ENCODE measurements at regions not wholly inside any gene's neighbourhood (a gene's known extent, or its start where the extent isn't known, plus 50 kb on each side); places are given as distances from the start of the nearest gene placed in this dataset.

- DNase-seq (ENCODE audit: insufficient read length, low spot score) (no peak), FAIRE-seq (no peak)
- no peak for TF ChIP-seq POLR2A (IDR thresholded peaks at IDR 0.05; ENCODE audit: low read depth, low read length)
Observed at GRCh38 chr15:95469496-95470000, 861.0 kb upstream of the NR2F2 start.

- TF ChIP-seq POLR2A (IDR thresholded peaks at IDR 0.05; ENCODE audit: low read depth, low read length) = no peak
- DNase-seq (ENCODE audit: insufficient read length, low spot score) (no peak), FAIRE-seq (no peak)
Observed at GRCh38 chr15:95470529-95470928, 860.0 kb upstream of the NR2F2 start.

GRCh38 chr15:95470997-95471689 lies 859.4 kb upstream of the NR2F2 start:
- TF ChIP-seq POLR2A (IDR thresholded peaks at IDR 0.05; ENCODE audit: low read depth, low read length) = no peak
- no peak for DNase-seq (ENCODE audit: insufficient read length, low spot score)
- FAIRE-seq = no peak

GRCh38 chr15:95471690-95472086 lies 858.8 kb upstream of the NR2F2 start:
- FAIRE-seq (no peak), DNase-seq (ENCODE audit: insufficient read length, low spot score) (no peak)
- TF ChIP-seq POLR2A (IDR thresholded peaks at IDR 0.05; ENCODE audit: low read depth, low read length) = no peak

GRCh38 chr15:95475067-95475466 lies 855.4 kb upstream of the NR2F2 start:
- no peak for DNase-seq (ENCODE audit: insufficient read length, low spot score)
- FAIRE-seq = no peak
- no peak for TF ChIP-seq POLR2A (IDR thresholded peaks at IDR 0.05; ENCODE audit: low read depth, low read length)

GRCh38 chr15:95479308-95479707 lies 851.2 kb upstream of the NR2F2 start:
- TF ChIP-seq POLR2A (IDR thresholded peaks at IDR 0.05; ENCODE audit: low read depth, low read length) = no peak
- DNase-seq (ENCODE audit: insufficient read length, low spot score) = no peak
- no peak for FAIRE-seq

- FAIRE-seq (no peak), DNase-seq (ENCODE audit: insufficient read length, low spot score) (no peak)
- TF ChIP-seq POLR2A (IDR thresholded peaks at IDR 0.05; ENCODE audit: low read depth, low read length) = no peak
Observed at GRCh38 chr15:95485367-95485766, 845.1 kb upstream of the NR2F2 start.

GRCh38 chr15:95486224-95486623 lies 844.3 kb upstream of the NR2F2 start:
- FAIRE-seq = no peak
- DNase-seq (ENCODE audit: insufficient read length, low spot score) = no peak
- no peak for TF ChIP-seq POLR2A (IDR thresholded peaks at IDR 0.05; ENCODE audit: low read depth, low read length)

- no peak for FAIRE-seq
- no peak for TF ChIP-seq POLR2A (IDR thresholded peaks at IDR 0.05; ENCODE audit: low read depth, low read length)
- DNase-seq (ENCODE audit: insufficient read length, low spot score) = no peak
Observed at GRCh38 chr15:95489103-95489502, 841.4 kb upstream of the NR2F2 start.

- no peak for TF ChIP-seq POLR2A (IDR thresholded peaks at IDR 0.05; ENCODE audit: low read depth, low read length)
- DNase-seq (ENCODE audit: insufficient read length, low spot score) (no peak), FAIRE-seq (no peak)
Observed at GRCh38 chr15:95492388-95493070, 838.0 kb upstream of the NR2F2 start.

GRCh38 chr15:95494971-95495541 lies 835.4 kb upstream of the NR2F2 start:
- FAIRE-seq (no peak), DNase-seq (ENCODE audit: insufficient read length, low spot score) (no peak)
- no peak for TF ChIP-seq POLR2A (IDR thresholded peaks at IDR 0.05; ENCODE audit: low read depth, low read length)

- no peak for TF ChIP-seq POLR2A (IDR thresholded peaks at IDR 0.05; ENCODE audit: low read depth, low read length)
- no peak for DNase-seq (ENCODE audit: insufficient read length, low spot score)
- FAIRE-seq = no peak
Observed at GRCh38 chr15:95497634-95498033, 832.9 kb upstream of the NR2F2 start.

- no peak for DNase-seq (ENCODE audit: insufficient read length, low spot score)
- no peak for TF ChIP-seq POLR2A (IDR thresholded peaks at IDR 0.05; ENCODE audit: low read depth, low read length)
- FAIRE-seq = no peak
Observed at GRCh38 chr15:95498961-95499360, 831.5 kb upstream of the NR2F2 start.

- TF ChIP-seq POLR2A (IDR thresholded peaks at IDR 0.05; ENCODE audit: low read depth, low read length) = no peak
- no peak for DNase-seq (ENCODE audit: insufficient read length, low spot score)
- no peak for FAIRE-seq
Observed at GRCh38 chr15:95499397-95499796, 831.1 kb upstream of the NR2F2 start.

- FAIRE-seq = no peak
- no peak for DNase-seq (ENCODE audit: insufficient read length, low spot score)
- TF ChIP-seq POLR2A (IDR thresholded peaks at IDR 0.05; ENCODE audit: low read depth, low read length) = no peak
Observed at GRCh38 chr15:95501865-95502264, 828.6 kb upstream of the NR2F2 start.
